Neural cell (in vitro differentiated cells): ENCODE measurements at regions not wholly inside any gene's neighbourhood (a gene's known extent, or its start where the extent isn't known, plus 50 kb on each side); places are given as distances from the start of the nearest gene placed in this dataset.

Experiments
- H2AFZ ChIP-seq: fragments of 200-600, 300-800 bp; sonication (generic), shearing (Covaris generic); 2 replicates; pipeline ENCODE4 v1.6.0; 2014; ENCODE audit warnings: low read depth, mild to moderate bottlenecking, antibody characterized with exemption, low read length, moderate library complexity
- H3F3A ChIP-seq: fragments of 200-600 bp; shearing (Covaris generic); 2 replicates; pipeline ENCODE4 v1.6.1; 2016; ENCODE audit warnings: mild to moderate bottlenecking, moderate library complexity, mixed read lengths, antibody characterized with exemption, low read length; ENCODE audit not compliant: insufficient read depth, poor library complexity, severe bottlenecking
- H3K27ac ChIP-seq: fragments of 200-600, 300-800 bp; sonication (generic), shearing (Covaris generic); 2 replicates; pipeline ENCODE4 v1.5.1; 2014; ENCODE audit warnings: mild to moderate bottlenecking, low read length, moderate library complexity
- H3K27me3 ChIP-seq: fragments of 300-800, 200-600 bp; sonication (generic), shearing (Covaris generic); 2 replicates; pipeline ENCODE4 v1.6.0; 2014; ENCODE audit warnings: mild to moderate bottlenecking, low read depth, low read length, moderate library complexity; ENCODE audit not compliant: insufficient read depth
- H3K36me3 ChIP-seq: fragments of 300-800, 200-600 bp; sonication (generic), shearing (Covaris generic); 2 replicates; pipeline ENCODE4 v1.5.1; 2014; ENCODE audit warnings: mild to moderate bottlenecking, antibody characterized with exemption, low read length, moderate library complexity; ENCODE audit not compliant: insufficient read depth
- H3K4me2 ChIP-seq: fragments of 300-800, 200-600 bp; sonication (generic), shearing (Covaris generic); 2 replicates; pipeline ENCODE4 v1.6.0; 2014; ENCODE audit warnings: mild to moderate bottlenecking, low read length
- H3K4me3 ChIP-seq: fragments of 300-800, 200-600 bp; sonication (generic), shearing (Covaris generic); 2 replicates; pipeline ENCODE4 v1.5.1; 2014; ENCODE audit warnings: mild to moderate bottlenecking, low read length, moderate library complexity
- H3K79me2 ChIP-seq: fragments of 200-600 bp; shearing (Covaris generic); replicated peaks from 2 replicates; pipeline ENCODE4 v1.6.0; 2014; ENCODE audit warnings: mild to moderate bottlenecking, low read length, moderate library complexity; ENCODE audit not compliant: insufficient read depth
- H3K9ac ChIP-seq: fragments of 300-800, 200-600 bp; sonication (generic), shearing (Covaris generic); 2 replicates; pipeline ENCODE4 v1.6.1; 2016; ENCODE audit warnings: mild to moderate bottlenecking, low read length, mixed read lengths
- H3K9me2 ChIP-seq: fragments of 200-600 bp; shearing (Covaris generic); 2 replicates; pipeline ENCODE4 v1.6.1; 2016; ENCODE audit warnings: mild to moderate bottlenecking, low read length, mixed read lengths; ENCODE audit not compliant: insufficient read depth
- H3K9me3 ChIP-seq: fragments of 200-600, 300-800 bp; sonication (generic), shearing (Covaris generic); 2 replicates; pipeline ENCODE4 v1.6.1; 2016; ENCODE audit warnings: mild to moderate bottlenecking, mixed run types, low read length, moderate library complexity, mixed read lengths
- H4K20me1 ChIP-seq: fragments of 200-600 bp; shearing (Covaris generic); 2 replicates; pipeline ENCODE4 v1.6.1; 2016; ENCODE audit warnings: mild to moderate bottlenecking, mixed run types; ENCODE audit not compliant: insufficient read depth
- CTCF ChIP-seq: fragments of 450-650 bp; IDR thresholded peaks from 2 replicates; pipeline ENCODE4 v1.5.1; 2014; ENCODE audit warnings: antibody characterized with exemption, mild to moderate bottlenecking, moderate library complexity; ENCODE audit not compliant: poor library complexity, severe bottlenecking
- EP300 ChIP-seq: fragments of 450-650 bp; conservative IDR thresholded peaks from 2 replicates; pipeline ENCODE4 v1.6.1; 2014; ENCODE audit warnings: antibody characterized with exemption, mild to moderate bottlenecking, moderate library complexity; ENCODE audit not compliant: poor library complexity, severe bottlenecking
- EZH2 ChIP-seq: fragments of 200-600, 300-800 bp; shearing (Covaris generic), sonication (generic); IDR thresholded peaks from 2 replicates; pipeline ENCODE4 v1.6.1; 2014; ENCODE audit warnings: antibody characterized with exemption, low read length, borderline replicate concordance, mild to moderate bottlenecking; ENCODE audit not compliant: insufficient read depth, poor library complexity, severe bottlenecking
- MXI1 ChIP-seq: fragments of 450-650 bp; conservative IDR thresholded peaks from 2 replicates; pipeline ENCODE4 v1.6.1; 2014; ENCODE audit warnings: antibody characterized with exemption, mild to moderate bottlenecking; ENCODE audit not compliant: poor library complexity, severe bottlenecking
- POLR2AphosphoS5 ChIP-seq: IDR thresholded peaks from 2 replicates; pipeline ENCODE4 v1.6.1; 2012
- RAD21 ChIP-seq: fragments of 450-650 bp; conservative IDR thresholded peaks from 2 replicates; pipeline ENCODE4 v1.6.1; 2014; ENCODE audit warnings: antibody characterized with exemption, mild to moderate bottlenecking, moderate library complexity
- REST ChIP-seq: IDR thresholded peaks from 2 replicates; pipeline ENCODE4 v1.6.1; 2012; ENCODE audit warnings: borderline replicate concordance
- SMC3 ChIP-seq: fragments of 450-650 bp; conservative IDR thresholded peaks from 2 replicates; pipeline ENCODE4 v1.6.1; 2014; ENCODE audit warnings: antibody characterized with exemption, mild to moderate bottlenecking, moderate library complexity; ENCODE audit not compliant: poor library complexity
- TAF1 ChIP-seq: IDR thresholded peaks from 2 replicates; pipeline ENCODE4 v1.6.1; 2012; ENCODE audit warnings: low read depth

DNA sequence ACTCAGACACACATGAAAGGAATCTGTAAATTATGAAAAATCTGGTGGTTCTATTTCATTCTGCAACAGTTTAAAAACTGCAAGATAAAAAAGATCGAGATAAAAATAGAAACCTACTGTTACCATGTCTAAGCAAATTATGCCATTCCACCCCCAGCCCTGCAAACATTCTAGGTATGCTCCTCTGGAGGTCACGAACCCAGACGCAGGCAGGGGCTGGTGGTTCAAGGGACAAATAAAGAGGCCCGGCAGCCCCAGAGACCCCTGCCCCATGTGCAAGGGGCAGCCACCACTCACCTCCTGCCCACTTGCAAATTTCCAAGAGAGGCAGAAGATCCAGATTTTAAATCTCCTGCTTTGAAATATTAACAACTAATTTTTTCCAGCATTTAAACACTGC is 210.5 kb downstream of the ANAPC1 start:
- Histone ChIP-seq H3K9me2 (no peaks in the 10 kb centered on the region), H3K9ac (no peak overlapping the region), H4K20me1 (no peaks in the 10 kb centered on the region), H3K36me3 (no peaks in the 10 kb centered on the region), H2AFZ (no peak overlapping the region), H3K27ac (no peak overlapping the region), H3F3A (no peaks in the 10 kb centered on the region), H3K4me3 (no peak overlapping the region), H3K4me2 (no peak overlapping the region), H3K27me3 (no peaks in the 10 kb centered on the region), H3K79me2 (no peaks in the 10 kb centered on the region), H3K9me3 (peaks cover 4% of the 10 kb centered on the region)
- TF ChIP-seq RAD21 (no peak), SMC3 (no peak), REST (no peak), TAF1 (no peak), EP300 (no peak), CTCF (no peak), EZH2 (no peak), POLR2AphosphoS5 (no peak), MXI1 (no peak)

DNA sequence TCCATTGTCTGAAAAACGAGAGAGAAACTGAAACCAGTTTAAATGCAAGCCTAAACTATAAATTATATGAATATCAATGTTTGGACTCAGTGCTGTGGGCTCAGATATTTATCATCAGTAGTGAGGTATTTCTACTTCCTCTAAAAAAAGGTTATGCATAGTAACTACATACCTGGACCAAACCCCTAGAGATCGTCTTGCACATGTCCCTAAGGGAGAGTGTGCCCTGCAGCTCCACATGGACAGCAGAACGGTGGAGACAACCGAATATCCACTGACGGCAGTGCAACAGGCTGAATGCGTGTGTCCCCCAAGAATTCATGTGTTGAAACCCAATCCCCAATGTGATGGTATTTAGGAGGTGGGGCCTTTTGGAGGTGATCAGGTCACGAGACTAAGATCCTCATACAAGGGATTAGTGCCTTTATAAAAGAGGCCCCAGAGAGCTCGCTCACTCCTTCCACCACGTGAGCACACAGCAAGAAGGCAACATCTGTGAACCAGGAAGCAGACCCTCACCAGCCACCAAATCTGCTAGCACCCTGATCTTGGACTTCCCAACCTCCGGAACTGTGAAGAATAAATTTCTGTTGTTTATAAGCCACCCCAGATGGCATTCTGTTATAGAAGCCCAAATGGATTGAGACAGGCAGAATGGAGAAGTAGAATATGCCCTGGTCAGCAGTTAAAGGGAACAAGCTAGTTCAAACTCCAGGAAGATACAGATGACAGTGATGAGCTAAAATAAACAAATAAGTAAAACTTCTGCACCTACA is 208.4 kb downstream of the ANAPC1 start:
- H3K27me3 ChIP-seq, result no peaks in the 10 kb centered on the region
- no peaks in the 10 kb centered on the region for H4K20me1 ChIP-seq
- no peaks in the 10 kb centered on the region for H3F3A ChIP-seq
- H3K9me3 ChIP-seq, result peaks cover 4% of the 10 kb centered on the region
- no peaks in the 10 kb centered on the region for H3K36me3 ChIP-seq
- H3K79me2 ChIP-seq, result no peaks in the 10 kb centered on the region
- no peak overlapping the region for H3K9ac ChIP-seq
- no peak overlapping the region for H3K4me3 ChIP-seq
- H3K9me2 ChIP-seq, result no peaks in the 10 kb centered on the region
- no peak overlapping the region for H3K4me2 ChIP-seq
- no peak for TF ChIP-seq MXI1
- TF ChIP-seq POLR2AphosphoS5, result no peak
- TF ChIP-seq EP300, result no peak
- no peak for TF ChIP-seq EZH2
- TF ChIP-seq REST, result no peak
- no peak for TF ChIP-seq SMC3
- no peak for TF ChIP-seq TAF1
- TF ChIP-seq CTCF, result no peak
- no peak for TF ChIP-seq RAD21
- no peak overlapping the region for H3K27ac ChIP-seq
- H2AFZ ChIP-seq, result no peak overlapping the region
